KBM-7 (cell line): ENCODE measurements at regions not wholly inside any gene's neighbourhood (a gene's known extent, or its start where the extent isn't known, plus 50 kb on each side); places are given as distances from the start of the nearest gene placed in this dataset.
A peak's percentile ranks its signal among the peaks of the same experiment; 100 is the strongest.

Source experiments
- DNase-seq: peaks from one replicate; pipeline ENCODE4 v3.0.0-alpha.2; 2015
- in situ Hi-C: fragments of 300-500 bp; cut with MboI; formaldehyde crosslinking; loops from 2 replicates; pipeline ENCODE4 v1.14.3; 2020; ENCODE audit warnings: low sequenced_read_pairs, low pct_unique_long_range_greater_than_20kb, mixed read lengths

DNA sequence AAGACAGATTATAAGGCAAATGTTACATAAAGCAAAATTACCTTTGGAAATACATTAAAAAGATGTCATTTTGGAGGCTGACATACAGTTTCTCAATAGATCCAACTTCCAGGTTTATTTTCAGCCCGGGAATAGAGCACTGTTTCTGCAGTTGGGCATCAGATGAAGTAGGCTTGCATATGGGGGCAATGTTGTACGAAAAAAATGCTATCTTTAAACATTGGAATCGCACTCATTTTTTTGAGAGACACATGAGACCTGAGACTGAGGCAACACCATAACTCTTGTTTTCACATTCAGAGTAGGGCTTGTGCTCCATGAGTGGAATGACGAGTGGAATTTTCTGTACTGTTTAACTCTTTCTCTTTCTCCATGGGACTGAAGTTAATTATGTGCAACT is 122.4 kb upstream of the ZRANB2 start:
- in situ Hi-C loops = no loop called here
- DNase-seq = no peak

DNA sequence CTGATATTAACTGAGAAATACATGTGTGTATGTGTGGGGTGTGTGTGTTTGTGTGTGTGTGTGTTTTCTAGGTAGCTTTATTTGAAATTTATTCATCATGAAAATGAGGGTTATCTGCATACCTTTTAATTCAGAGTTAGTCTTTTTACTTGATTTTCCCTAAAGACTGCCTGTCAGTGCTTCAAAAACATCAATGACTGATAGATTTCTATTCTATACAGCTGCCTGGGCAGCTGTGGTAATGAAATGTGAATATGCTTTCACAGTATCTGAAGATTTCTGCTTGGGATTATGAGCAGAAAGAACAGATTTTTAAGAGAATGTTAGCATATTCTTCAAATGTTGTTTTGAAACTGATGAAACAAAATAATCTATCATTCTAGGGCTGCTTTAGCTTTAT is 119.7 kb upstream of the ZRANB2 start:
- no peak for DNase-seq
- in situ Hi-C loops = no loop called here

DNA sequence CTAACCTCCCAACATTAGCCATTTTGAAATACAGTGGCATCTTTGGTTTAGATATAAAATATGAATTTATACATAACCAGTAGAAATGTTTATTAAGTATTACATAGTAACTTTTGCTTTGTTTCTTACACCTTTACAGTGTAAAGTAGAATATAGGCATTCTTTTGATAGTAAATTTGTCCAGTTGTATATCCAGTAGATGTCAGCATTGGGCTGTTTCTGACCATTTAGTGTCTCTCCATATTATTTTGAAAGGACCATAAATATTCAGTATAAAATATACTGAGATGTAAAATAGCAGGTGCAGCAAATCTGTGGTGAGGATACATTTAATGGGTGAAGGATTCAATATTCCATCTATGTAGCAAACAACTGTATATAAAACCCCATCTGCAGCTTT is 115.8 kb upstream of the ZRANB2 start:
- in situ Hi-C loops = no loop called here
- DNase-seq = peak; percentile 39

DNA sequence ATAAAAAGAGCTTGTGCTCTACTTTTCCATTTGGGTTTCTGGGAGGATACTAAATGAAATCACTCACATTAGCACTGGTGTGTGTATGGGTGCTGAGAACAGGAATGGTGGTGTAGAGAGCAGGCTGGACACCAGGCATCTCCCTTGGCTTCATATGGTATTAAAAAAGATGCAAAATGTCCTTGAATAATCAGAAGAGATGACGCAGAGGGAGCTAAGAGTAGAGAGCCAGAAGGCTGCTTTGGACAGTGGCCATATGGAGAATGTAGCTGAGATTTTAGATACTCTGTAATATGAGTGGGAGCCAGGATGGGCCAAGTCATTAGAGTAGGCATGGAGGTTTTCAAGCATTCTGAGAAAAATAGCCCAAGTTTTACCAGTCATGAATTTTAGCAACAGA is 112.3 kb upstream of the ZRANB2 start:
- in situ Hi-C loops = no loop called here
- DNase-seq = no peak

DNA sequence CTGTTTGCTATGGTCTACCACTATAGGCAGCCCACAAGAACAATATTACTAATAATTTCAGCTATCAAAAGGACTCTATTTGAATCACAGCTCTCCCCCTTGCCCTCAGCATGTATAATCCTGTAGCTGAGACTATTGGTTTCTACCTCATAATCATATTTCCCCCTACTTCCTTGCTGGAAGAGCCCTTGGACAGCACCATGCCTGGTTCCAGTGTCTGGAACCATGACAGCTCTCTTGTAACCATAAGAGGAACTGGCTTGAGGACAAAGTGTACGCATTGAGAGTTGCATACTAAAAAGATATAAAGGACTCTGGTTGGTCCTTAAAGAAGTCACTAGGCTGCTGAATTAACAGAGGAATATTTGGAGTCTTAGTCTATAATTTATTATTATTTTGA is 110.7 kb upstream of the ZRANB2 start:
- in situ Hi-C loops = no loop called here
- DNase-seq = no peak

DNA sequence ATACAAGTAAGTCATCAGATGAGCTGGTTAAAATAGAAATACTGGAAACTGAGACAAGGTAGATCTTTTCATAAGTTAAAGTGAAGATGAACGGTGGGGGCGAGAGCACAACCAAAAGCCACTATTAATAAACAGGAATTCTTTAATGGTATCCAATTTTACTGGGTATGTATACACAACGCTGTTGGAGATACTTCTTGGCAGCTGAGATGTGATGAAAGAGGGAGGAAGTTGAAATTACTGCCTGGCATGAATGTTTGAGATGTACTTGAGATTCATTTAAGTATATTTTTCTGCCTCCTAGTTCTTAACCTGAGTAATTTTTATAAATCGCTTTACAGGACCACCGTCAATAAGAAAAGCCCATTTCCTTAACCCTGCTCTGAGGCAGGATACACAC is 110.0 kb upstream of the ZRANB2 start:
- DNase-seq = no peak
- in situ Hi-C loops = no loop called here

DNA sequence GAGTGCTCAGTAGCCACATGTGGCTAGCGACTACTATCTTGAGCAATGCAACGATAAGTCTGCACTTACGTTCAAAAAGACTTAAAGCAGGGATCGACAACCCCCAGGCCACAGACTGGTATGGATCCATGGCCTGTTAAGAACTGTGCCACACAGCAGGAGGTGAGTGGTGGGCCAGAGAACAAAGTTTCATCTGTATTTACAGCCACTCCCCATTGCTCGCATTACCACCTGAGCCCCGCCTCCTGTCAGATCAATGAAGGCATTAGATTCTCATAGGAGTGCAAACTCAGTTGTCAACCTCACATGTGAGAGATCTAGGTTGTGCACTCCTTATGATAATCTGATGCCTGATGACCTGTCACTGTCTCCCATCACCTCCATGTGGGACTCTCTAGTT is 103.6 kb upstream of the ZRANB2 start:
- in situ Hi-C loops = no loop called here
- DNase-seq = no peak

DNA sequence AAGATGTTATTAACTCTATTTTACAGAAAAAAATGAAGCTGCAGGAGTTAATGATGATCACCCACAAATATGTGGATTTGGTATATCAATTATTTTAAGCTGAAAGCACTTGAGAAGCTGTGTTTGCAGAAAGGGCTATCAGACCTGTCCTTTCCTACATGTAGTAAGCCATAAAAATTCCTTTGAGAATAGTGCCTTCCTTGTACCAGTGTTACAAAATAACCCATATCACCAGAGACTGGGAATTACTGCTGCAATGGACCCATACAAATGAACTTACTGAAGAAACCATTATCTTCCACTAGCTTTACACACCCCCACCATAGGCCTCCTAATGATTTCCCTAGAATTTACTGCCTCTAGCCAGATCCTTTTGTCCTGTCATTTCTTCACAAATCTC is 99.2 kb upstream of the ZRANB2 start:
- in situ Hi-C loops = no loop called here
- DNase-seq = no peak

DNA sequence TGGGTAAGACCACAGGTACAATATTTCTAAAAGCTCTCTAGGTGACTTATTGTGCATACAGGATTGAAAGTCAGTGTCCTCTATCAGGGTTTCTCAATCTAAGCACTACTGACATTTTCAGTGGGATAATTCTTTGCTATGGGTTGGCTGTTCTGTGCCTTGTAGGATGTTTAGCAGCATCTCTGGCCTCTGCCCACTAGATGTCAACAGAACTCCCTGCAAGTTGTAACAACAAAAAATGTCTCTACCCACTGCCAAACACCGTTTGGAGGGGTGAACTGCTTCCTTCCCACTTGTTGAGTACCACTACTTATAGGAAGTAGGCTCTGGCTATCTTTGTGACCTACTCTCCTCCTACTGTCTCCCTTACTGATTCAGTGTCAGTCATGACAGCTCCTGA is 90.1 kb upstream of the ZRANB2 start:
- peak; percentile 14 for DNase-seq
- in situ Hi-C loops = no loop called here

DNA sequence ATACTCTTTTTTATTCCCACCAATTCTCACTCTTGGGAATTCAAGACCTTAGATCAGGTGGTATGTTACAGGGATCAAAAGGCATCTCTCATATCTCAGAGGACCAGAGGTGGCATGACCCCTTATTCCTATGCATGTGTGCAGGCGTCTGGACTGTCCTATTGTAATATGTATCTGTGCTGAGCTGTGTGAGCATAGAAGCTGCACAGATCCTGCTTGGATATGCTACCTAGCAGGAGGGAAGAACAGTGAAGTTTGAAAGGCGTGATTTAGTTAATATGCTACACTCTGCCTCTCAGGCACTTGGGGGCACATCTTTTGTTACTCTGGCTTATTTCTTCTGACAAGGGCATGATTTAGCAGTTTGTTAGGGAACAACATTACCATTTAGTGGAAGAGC is 86.7 kb upstream of the ZRANB2 start:
- no peak for DNase-seq
- in situ Hi-C loops = no loop called here

DNA sequence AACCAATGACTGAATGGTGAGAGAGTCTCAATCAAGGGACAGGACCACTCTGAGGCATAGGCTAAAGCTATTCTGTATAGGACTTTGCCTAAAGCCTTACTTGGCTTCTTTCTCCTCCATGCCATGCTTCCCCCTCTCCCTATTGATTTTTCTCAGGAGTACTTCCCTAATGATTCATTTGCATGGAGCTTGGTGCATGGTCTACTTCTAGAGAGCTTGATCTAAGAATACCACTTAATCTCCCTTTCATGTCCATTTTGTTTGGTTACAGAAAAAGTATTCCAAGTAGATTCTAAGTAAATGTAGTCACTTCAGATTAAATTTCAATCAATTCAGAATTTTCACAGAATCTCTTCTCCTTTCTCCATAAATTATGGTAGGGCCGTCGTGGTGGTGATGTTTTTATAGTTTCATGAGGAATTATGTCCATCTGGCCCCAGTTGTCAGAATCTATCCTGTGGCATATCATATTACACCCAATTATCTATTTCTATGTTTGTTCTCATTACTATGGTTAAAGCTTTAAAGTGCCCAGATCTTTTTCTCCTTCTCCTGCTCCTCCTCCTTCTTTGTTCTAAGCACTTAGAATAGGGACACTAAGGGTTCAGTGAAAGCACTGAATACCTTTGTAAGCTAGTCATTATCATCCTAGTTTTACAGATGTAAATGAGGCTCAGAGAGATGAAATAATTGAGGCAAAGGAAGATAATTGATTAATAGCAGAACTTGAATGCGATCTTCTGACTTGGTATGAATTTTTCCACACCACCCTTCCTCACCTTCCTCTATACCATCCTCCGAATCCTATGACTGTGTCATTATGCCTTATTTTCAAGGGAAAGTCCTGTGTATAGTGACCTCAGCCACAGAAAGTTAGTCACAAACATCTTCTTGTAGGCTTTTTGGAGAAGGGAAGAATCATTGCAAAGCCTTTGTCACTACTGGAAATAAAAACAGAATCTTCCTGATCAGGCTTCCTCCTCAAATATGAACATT is 85.6 kb upstream of the ZRANB2 start:
- DNase-seq = no peak
- in situ Hi-C loops = no loop called here

DNA sequence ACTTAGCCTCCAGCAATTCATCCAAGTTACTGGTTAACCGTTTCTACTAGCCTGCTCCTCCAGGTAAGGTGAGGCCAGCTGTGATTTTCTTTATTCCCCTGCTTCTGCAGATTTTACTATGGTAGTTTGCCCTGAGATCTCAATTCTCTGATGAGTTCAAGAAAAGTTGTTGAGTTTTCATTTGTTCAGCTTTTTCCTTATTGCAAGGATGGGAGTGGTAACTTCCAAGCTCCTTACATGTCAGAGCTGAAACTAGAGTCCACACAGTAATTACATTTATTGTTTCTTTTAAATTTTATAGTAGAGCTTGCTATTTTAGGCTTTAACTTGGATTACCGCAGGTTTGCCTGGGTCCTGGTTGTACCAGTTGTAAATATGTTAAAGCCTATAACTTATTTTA is 76.9 kb upstream of the ZRANB2 start:
- DNase-seq = no peak
- in situ Hi-C loops = no loop called here

DNA sequence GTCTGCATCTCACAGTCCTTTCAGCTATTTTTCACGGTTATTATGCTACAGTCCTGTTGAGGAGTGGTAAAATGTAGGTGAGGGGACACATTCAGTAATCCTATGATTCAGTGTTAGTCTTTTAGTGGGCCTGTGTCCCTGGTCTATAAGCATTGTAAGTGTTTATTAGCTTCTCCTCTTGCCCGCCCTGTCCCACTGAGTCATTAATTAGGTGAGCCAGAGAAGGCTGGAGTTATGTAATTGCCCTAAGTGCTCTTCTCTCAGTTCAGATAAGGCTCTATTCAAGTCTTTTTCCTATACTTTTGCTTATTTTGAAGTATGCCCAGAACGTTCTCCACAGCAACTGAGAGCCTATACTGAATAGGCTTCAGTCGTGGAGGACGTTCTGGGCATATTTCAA is 76.3 kb upstream of the ZRANB2 start:
- DNase-seq = no peak
- in situ Hi-C loops = no loop called here

DNA sequence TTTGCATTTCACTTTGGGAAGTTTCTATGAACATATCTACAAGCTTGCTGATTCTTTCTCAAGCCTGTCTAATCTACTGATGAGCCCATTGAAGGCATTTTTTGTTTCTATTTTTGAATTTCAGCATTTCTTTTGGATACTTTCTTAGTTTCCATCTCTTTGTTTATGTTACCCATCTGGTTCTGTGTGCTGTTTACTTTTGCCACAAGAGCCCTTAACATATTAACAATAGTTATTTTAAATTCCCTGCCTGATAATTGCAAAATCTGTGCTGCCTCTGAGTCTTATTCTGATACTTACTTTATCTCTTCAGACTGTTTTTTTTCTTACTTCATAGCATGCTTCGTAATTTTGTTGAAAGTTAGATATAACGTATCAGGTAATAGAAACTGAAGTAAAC is 75.8 kb upstream of the ZRANB2 start:
- in situ Hi-C loops = no loop called here

DNA sequence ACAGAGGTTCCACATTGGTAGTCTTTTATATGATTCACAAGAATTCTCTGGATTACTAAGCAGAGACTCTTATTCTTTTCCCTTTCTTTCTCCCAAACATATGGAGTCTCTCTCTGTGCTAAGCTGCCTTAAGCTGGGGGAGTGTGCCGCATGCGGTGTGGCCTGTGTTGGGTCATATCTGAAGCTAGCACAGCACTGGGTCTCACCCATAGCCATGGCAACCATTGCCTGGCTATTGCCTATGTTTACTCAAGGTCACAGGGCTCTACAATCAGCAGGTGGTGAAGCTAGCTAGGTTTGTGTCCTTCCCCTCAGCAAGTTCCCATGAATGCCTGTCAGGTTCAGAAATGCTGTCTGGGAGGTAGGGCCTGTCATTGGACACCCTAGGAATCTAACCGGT is 73.6 kb upstream of the ZRANB2 start:
- in situ Hi-C loops = no loop called here

More for the DNA sequence above, 75.8 kb upstream of the ZRANB2 start:
- DNase-seq = no peak

DNA sequence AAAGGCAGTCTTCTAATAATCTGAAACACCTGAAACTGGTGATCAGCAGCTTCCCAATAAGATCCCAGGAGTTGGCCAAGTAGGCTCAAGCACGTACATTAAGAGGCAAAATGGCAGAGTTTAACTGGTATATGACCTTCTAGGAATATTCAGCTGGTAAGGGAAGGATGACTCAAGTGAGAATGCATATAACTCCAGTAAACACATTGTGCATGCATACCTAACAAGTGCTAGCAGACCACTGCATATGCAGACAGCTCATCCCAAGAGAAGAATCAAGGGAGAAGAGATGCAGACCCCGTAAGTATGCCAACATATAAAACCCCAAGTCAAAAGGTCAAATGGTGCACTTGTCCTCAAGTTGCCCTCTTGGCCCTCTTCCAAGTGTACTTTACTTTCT is 73.0 kb upstream of the ZRANB2 start:
- in situ Hi-C loops = no loop called here
- no peak for DNase-seq

More for the DNA sequence above, 73.6 kb upstream of the ZRANB2 start:
- DNase-seq = no peak

DNA sequence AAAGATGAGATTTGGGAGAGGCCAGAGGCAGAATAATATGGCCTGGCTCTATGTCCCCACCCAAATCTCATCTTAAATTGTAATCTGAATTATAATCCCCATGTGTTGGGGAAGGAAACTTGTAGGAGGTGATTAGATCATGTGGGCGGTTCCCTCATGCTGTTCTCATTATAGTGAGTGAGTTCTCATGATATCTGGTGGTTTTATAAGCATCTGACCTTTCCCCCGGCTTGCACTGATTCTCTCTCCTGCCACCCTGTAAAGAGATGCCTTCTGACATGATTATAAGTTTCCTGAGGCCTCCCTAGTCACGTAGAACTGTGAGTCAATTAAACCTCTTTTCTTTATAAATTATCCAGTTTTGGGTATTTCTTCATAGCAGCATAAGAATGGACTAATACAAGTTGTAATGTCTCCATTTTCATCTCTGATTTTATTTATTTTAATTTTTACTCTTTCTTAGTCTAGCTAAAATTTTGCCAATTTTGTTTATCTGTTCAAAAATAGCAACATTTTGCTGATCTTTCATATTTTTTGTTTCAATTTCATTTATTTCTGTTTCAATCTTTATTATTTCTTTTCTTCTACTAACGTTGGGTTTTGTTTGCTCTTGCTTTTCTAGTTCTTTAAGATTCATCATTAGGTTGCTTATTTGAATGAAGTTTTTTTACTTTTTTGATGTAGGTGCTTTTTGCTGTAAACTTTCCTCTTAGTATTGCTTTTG is 67.0 kb upstream of the ZRANB2 start:
- in situ Hi-C loops = no loop called here
- no peak for DNase-seq

DNA sequence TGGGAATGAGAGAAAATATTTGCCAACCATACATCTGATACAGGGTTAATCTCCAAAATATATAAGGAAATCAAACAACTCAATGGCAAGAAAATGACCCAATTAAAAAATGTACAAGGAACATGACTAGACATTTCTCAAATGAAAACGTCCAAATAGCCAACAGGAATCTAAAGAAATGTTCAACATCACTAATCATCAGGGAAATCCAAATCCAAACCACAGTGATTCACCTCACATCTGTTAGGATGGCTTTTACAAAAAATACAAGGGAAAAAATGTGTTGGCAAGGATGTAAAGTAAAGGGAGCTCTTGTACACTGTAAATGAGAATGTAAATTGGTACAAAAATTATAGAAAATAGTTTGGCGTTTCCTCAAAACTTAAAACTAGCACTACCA is 54.7 kb upstream of the ZRANB2 start:
- no peak for DNase-seq
- in situ Hi-C loops = no loop called here
